ENCODE measurements at regions not wholly inside any gene's neighbourhood (a gene's known extent, or its start where the extent isn't known, plus 50 kb on each side); places are given as distances from the start of the nearest gene placed in this dataset.

DNA sequence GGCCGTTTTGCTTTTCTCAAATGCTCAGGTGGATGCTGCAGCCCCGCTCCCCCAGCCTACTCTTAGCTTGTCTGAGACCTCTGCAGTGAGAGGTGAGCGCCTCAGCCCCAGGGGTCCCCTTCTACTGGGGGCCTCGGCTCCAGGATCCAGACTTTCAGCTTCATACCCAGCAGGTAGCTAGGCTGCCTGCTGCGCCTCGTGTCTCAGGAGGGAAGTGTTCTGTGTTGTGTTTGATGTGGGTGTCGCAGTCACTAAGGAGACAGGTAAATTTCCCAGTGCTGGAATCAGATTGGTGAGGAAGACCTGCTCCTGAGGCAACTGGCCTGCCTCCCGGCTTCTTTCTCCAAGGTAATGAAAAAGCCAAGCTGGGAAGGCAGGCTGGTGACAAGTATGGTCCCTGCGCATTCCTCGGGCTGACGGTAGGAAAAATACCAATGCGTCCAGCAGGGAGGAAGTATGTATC lies 604.0 kb upstream of the SALL1 start:
- TF ChIP-seq POLR2AphosphoS5 (IDR thresholded peaks at IDR 0.05; ENCODE audit: borderline replicate concordance, low read depth, low read length) (no peak), EZH2 (IDR thresholded peaks at IDR 0.05) (no peak), FOXP2 (optimal IDR thresholded peaks at IDR 0.05; ENCODE audit: control extremely low read depth, extremely low read length, insufficient read depth) (no peak)

All from SK-N-MC (cell line).